K562 (cell line): ENCODE measurements at regions not wholly inside any gene's neighbourhood (a gene's known extent, or its start where the extent isn't known, plus 50 kb on each side); places are given as distances from the start of the nearest gene placed in this dataset.

Source experiments
- ATAC-seq: fragments of 200-7000 bp; cut with Tn5 transposase; 3 replicates; pipeline ENCODE4 v1.9.1; 2020; ENCODE audit warnings: moderate library complexity
- BruUV-seq: library from RNA; stranded (reverse); fragments of 400-500 nt; replicated peaks from 2 replicates; lab custom pipeline; 2021; lab: Mats Ljungman, UMichigan
- CTCF ChIA-PET: fragments of 300-600 bp; formaldehyde crosslinking; extraction: SDS; loops from one replicate; lab custom pipeline; 2021; ENCODE audit warnings: low intra/inter-chr PET ratio; lab: Yijun Ruan, JAX
- POLR2A ChIA-PET: fragments of 300-600, 350-650 bp; sonication (Branson Sonifier 250); formaldehyde crosslinking; extraction: SDS; loops from one replicate; lab custom pipeline; 2021; ENCODE audit warnings: antibody characterized with exemption, inconsistent platforms; lab: Yijun Ruan, JAX
- DNase-seq, 4 experiments: peaks; one replicate each; pipeline versions ENCODE4 v3.0.0 to v3.0.0-alpha.2; 2011 to 2018; ENCODE audit warnings: low spot score in 3 of 4, mixed read lengths in 3 of 4; ENCODE audit errors: extremely low read depth in 1 of 4
- FAIRE-seq: peaks from 2 replicates; lab custom pipeline; 2011; peaks lifted over from hg19 to GRCh38; lab: Jason Lieb, UNC
- H2AFZ ChIP-seq: 2 replicates; pipeline ENCODE4 v1.6.0; 2011; ENCODE audit warnings: low read depth, low read length, control low read depth, inconsistent platforms
- H3K27ac ChIP-seq: fragments of 200-600 bp; 3 replicates; pipeline ENCODE4 v1.8.0; 2011; ENCODE audit warnings: low read depth, mild to moderate bottlenecking, control low read depth, inconsistent platforms, low read length, moderate library complexity, mixed read lengths; ENCODE audit errors: extremely low read depth
- H3K27me3 ChIP-seq, 2 experiments: fragments of 300-600 bp in 1 of 2; 2 replicates in 1 of 2; 3 replicates in 1 of 2; pipeline versions ENCODE4 v1.6.0 to v1.8.0; 2011; ENCODE audit warnings: inconsistent platforms in 2 of 2, low read length in 2 of 2, mild to moderate bottlenecking in 1 of 2, mixed read lengths in 1 of 2, moderate library complexity in 1 of 2; ENCODE audit not compliant: control insufficient read depth in 2 of 2, insufficient read depth in 2 of 2
- H3K36me3 ChIP-seq: fragments of 300-600 bp; 3 replicates; pipeline ENCODE4 v1.8.0; 2011; ENCODE audit warnings: mild to moderate bottlenecking, low read length, inconsistent platforms; ENCODE audit not compliant: control insufficient read depth, insufficient read depth
- H3K4me1 ChIP-seq, 2 experiments: fragments of 200-600 bp in 1 of 2; replicated peaks in 1 of 2; 2 replicates in 1 of 2; 3 replicates in 1 of 2; pipeline versions ENCODE4 v1.5.1 to v1.8.0; 2011; ENCODE audit warnings: inconsistent platforms in 2 of 2, low read length in 2 of 2, mild to moderate bottlenecking in 1 of 2, mixed read lengths in 1 of 2, moderate library complexity in 1 of 2; ENCODE audit not compliant: control insufficient read depth in 2 of 2, insufficient read depth in 2 of 2
- H3K4me2 ChIP-seq: 2 replicates; pipeline ENCODE4 v1.6.1; 2011; ENCODE audit warnings: low read length, control low read depth, inconsistent platforms, mixed read lengths; ENCODE audit not compliant: insufficient read depth
- H3K4me3 ChIP-seq: fragments of 200-600 bp; sonication (generic), shearing (Covaris generic); 2 replicates; pipeline ENCODE4 v1.5.1; 2016; ENCODE audit warnings: control low read depth, inconsistent platforms
- H3K79me2 ChIP-seq: fragments of 200-600 bp; 3 replicates; pipeline ENCODE4 v1.8.0; 2011; ENCODE audit warnings: low read length, inconsistent platforms; ENCODE audit not compliant: control insufficient read depth, insufficient read depth
- H3K9ac ChIP-seq, 2 experiments: 2 replicates each; pipeline versions ENCODE4 v1.6.0 to v1.6.1; 2011; ENCODE audit warnings: low read depth in 2 of 2, low read length in 2 of 2, control low read depth in 1 of 2, inconsistent platforms in 1 of 2, mild to moderate bottlenecking in 1 of 2, mixed read lengths in 1 of 2; ENCODE audit not compliant: insufficient read depth in 1 of 2
- H3K9me1 ChIP-seq: one replicate; pipeline ENCODE4 v1.6.0; 2011; ENCODE audit warnings: inconsistent platforms, mild to moderate bottlenecking, low read length, moderate library complexity; ENCODE audit not compliant: control insufficient read depth, insufficient read depth
- H3K9me3 ChIP-seq: replicated peaks from 2 replicates; pipeline ENCODE4 v1.5.1; 2011; ENCODE audit warnings: low read depth, low read length, inconsistent platforms; ENCODE audit not compliant: control insufficient read depth, insufficient read depth
- H4K20me1 ChIP-seq: replicated peaks from 2 replicates; pipeline ENCODE4 v1.6.1; 2011; ENCODE audit warnings: low read length, inconsistent platforms, mixed read lengths; ENCODE audit not compliant: control insufficient read depth, insufficient read depth
- C11orf30 ChIP-seq: fragments of 450-650 bp; IDR thresholded peaks from 2 replicates; pipeline ENCODE4 v1.6.1; 2016; ENCODE audit warnings: low read depth, mild to moderate bottlenecking
- COPS2 ChIP-seq: fragments of 450-650 bp; conservative IDR thresholded peaks from 2 replicates; pipeline ENCODE4 v1.6.1; 2016; ENCODE audit warnings: mild to moderate bottlenecking, moderate library complexity
- HLTF ChIP-seq: fragments of 450-650 bp; IDR thresholded peaks from 2 replicates; pipeline ENCODE4 v1.6.1; 2016
- MCM2 ChIP-seq: fragments of 450-650 bp; IDR thresholded peaks from 2 replicates; pipeline ENCODE4 v1.6.1; 2017; ENCODE audit warnings: low read depth, mild to moderate bottlenecking
- MECOM ChIP-seq: fragments of 250-450 bp; sonication (Bioruptor Pico); IDR thresholded peaks from 2 replicates; pipeline ENCODE4 v1.8.0; 2022; ENCODE audit warnings: inconsistent platforms
- NFATC3 ChIP-seq: fragments of 450-650 bp; IDR thresholded peaks from 2 replicates; pipeline ENCODE4 v1.6.1; 2017; ENCODE audit warnings: mild to moderate bottlenecking
- PRMT5 ChIP-seq: sonication (generic); formaldehyde crosslinking; IDR thresholded peaks from 2 replicates; pipeline ENCODE4 v1.5.0; 2020; ENCODE audit warnings: missing genetic modification reagents
- TCF7 ChIP-seq: sonication (generic); IDR thresholded peaks from 2 replicates; pipeline ENCODE4 v1.6.1; 2016; ENCODE audit warnings: antibody characterized with exemption, borderline replicate concordance
- U2AF2 ChIP-seq: fragments of 200-400 bp; formaldehyde crosslinking; optimal IDR thresholded peaks from 2 replicates; pipeline ENCODE3; 2017; ENCODE audit warnings: low read depth, mild to moderate bottlenecking, low read length
- ZNF253 ChIP-seq: fragments of 250-450 bp; sonication (Bioruptor Pico); conservative IDR thresholded peaks from 2 replicates; pipeline ENCODE4 v1.6.1; 2021; ENCODE audit warnings: mild to moderate bottlenecking
- ZNF57 ChIP-seq: fragments of 450-650 bp; formaldehyde crosslinking; IDR thresholded peaks from 2 replicates; pipeline ENCODE4 v1.4.0; 2020; ENCODE audit warnings: mild to moderate bottlenecking, moderate library complexity
- WGBS: fragments of 100-300 bp; shearing (Covaris generic); methylation state at CpG from one replicate; pipeline ENCODE4 v1.1.6; 2016; ENCODE audit warnings: low coverage, mixed read lengths; ENCODE audit not compliant: insufficient coverage; ENCODE audit errors: missing lambda C conversion rate; 5-methylcytosine and 5-hydroxymethylcytosine counted together
- in situ Hi-C: fragments of 300-500 bp; cut with MboI; formaldehyde crosslinking; loops from 4 replicates; pipeline ENCODE4 v1.15.0; 2018; ENCODE audit warnings: inconsistent platforms, mixed read lengths
- intact Hi-C: fragments of 100-400 bp; cut with micrococcal nuclease; formaldehyde crosslinking; loops from 2 replicates; pipeline ENCODE4 v1.14.2; 2022
- TF ChIP-seq, protein P1 (sequence below): fragments of 250-450 bp; sonication (Bioruptor Pico); IDR thresholded peaks from 2 replicates; pipeline ENCODE4 v1.8.0; 2021; ENCODE audit warnings: moderate library complexity, mild to moderate bottlenecking, inconsistent platforms
- TF ChIP-seq, protein P2 (sequence below): sonication (generic); formaldehyde crosslinking; IDR thresholded peaks from 2 replicates; pipeline ENCODE4 v1.8.0; 2022; ENCODE audit warnings: missing genetic modification reagents, mild to moderate bottlenecking, borderline replicate concordance
- TF ChIP-seq, protein P3 (sequence below): fragments of 250-450 bp; sonication (Bioruptor Pico); IDR thresholded peaks from 2 replicates; pipeline ENCODE4 v1.6.1; 2021; ENCODE audit warnings: mild to moderate bottlenecking

DNA sequence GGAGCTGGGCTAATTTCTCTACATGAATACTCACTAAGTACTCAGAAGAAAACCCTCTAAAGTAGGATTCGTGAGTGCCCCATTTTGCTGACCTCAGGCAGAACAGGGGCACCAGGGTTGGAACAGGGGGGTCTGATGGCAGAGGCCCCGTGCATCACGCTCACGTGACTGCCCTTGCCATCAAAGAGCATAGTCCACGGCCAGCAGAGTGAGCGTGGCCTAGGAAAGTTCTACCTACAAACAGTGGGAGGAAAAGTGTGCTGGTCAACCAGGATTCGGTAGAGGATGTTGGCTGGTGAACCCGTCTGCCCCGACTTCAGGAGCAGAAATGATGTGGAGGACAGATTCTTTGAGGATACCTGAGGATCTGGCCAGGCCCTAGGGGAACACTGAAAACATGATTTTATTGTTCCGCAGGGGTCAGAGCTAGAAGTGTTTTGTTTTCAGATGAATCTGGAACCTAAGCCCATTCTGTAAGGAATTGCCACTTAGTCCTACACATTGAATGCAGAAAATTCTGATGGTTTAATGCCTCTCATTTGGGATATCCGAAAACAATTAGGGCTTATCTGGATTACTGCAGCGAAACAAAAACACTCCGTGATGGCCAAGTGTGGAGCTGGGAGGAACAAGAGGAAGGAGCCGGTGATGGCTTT, 138.8 kb upstream of the SHH start:
- Histone ChIP-seq H2AFZ (no peak overlapping the region), H4K20me1 (peaks cover 6% of the 10 kb centered on the region; the same call in 1 of the 2 replicates), H3K4me3 (no peak overlapping the region), H3K9ac (no peak overlapping the region)
- DNase-seq: no peak
- in situ Hi-C loops: no loop called here
- no peak for TF ChIP-seq PRMT5 (CRISPR knock-in tag)
- no peak for TF ChIP-seq TCF7
- TF ChIP-seq COPS2: no peak
- TF ChIP-seq MCM2: no peak
- TF ChIP-seq MECOM (CRISPR knock-in tag): no peak
- TF ChIP-seq ZNF57: no peak
- TF ChIP-seq, all 486 proteins: peak for 0
- H3K27ac ChIP-seq: no peak overlapping the region
- intact Hi-C loops: no loop called here
- no peaks in the 10 kb centered on the region for H3K36me3 ChIP-seq
- H3K4me2 ChIP-seq: no peak overlapping the region
- no peak for ATAC-seq
- ChIA-PET CTCF (no interaction called here), POLR2A (interaction anchor here (0.7 to 1.7 kb wide), 2 partner anchors 10 to 113 kb away, joined by 3 to 7 read pairs; no protein-coding TSS in a partner anchor)
- H3K27me3 ChIP-seq: peaks cover 36 to 70% of the 10 kb centered on the region in 2 experiments
- H3K4me1 ChIP-seq: no peaks in the 10 kb centered on the region; a peak in 1 of 5 replicates
- no peak for FAIRE-seq
- no peaks in the 10 kb centered on the region for H3K9me3 ChIP-seq
- BruUV-seq: no TSS peak
- under 1% methylated on average over 14 of the region's 14 CpGs for WGBS
- H3K79me2 ChIP-seq: no peaks in the 10 kb centered on the region
- H3K9me1 ChIP-seq: no peaks in the 10 kb centered on the region

DNA sequence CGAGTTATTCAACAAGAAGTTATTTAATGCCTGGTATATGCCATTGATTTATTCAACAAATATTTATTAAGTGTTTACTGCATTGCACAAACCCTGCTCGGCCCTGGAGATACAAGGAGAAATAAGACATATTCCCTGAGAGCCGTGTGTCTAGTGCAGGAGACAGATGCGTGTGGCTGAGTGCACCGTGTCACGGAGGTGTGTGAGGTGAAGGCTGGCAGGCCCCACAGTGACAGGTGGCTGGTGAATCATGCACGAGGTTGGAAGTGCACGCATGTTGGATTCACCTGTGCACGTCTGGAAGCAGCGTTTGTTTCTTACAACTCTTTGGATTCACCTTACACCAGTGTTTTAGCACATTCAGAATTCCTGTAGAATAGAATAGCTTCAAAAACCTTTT, 136.6 kb upstream of the SHH start:
- Histone ChIP-seq H3K4me3 (no peak overlapping the region), H4K20me1 (no peaks in the 10 kb centered on the region), H3K4me2 (no peak overlapping the region), H3K9me1 (no peaks in the 10 kb centered on the region), H3K27me3 (peaks cover 40 to 65% of the 10 kb centered on the region in 2 experiments), H3K79me2 (no peaks in the 10 kb centered on the region), H2AFZ (no peak overlapping the region), H3K27ac (no peak overlapping the region), H3K4me1 (no peaks in the 10 kb centered on the region; a peak in 1 of 5 replicates), H3K9me3 (no peaks in the 10 kb centered on the region), H3K36me3 (no peaks in the 10 kb centered on the region), H3K9ac (no peak overlapping the region)
- ChIA-PET CTCF (no interaction called here), POLR2A (no interaction called here)
- in situ Hi-C loops (no loop called here), intact Hi-C loops (no loop called here)
- FAIRE-seq (no peak), DNase-seq (no peak), ATAC-seq (no peak)
- WGBS: 0% methylated on average over 10 of the region's 10 CpGs
- BruUV-seq: no TSS peak
- no peak for TF ChIP-seq HLTF
- TF ChIP-seq, protein P1, sequence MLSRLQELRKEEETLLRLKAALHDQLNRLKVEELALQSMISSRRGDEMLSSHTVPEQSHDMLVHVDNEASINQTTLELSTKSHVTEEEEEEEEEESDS (CRISPR knock-in tag): no peak
- TF ChIP-seq U2AF2: no peak
- TF ChIP-seq, protein P2, sequence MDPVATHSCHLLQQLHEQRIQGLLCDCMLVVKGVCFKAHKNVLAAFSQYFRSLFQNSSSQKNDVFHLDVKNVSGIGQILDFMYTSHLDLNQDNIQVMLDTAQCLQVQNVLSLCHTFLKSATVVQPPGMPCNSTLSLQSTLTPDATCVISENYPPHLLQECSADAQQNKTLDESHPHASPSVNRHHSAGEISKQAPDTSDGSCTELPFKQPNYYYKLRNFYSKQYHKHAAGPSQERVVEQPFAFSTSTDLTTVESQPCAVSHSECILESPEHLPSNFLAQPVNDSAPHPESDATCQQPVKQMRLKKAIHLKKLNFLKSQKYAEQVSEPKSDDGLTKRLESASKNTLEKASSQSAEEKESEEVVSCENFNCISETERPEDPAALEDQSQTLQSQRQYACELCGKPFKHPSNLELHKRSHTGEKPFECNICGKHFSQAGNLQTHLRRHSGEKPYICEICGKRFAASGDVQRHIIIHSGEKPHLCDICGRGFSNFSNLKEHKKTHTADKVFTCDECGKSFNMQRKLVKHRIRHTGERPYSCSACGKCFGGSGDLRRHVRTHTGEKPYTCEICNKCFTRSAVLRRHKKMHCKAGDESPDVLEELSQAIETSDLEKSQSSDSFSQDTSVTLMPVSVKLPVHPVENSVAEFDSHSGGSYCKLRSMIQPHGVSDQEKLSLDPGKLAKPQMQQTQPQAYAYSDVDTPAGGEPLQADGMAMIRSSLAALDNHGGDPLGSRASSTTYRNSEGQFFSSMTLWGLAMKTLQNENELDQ (CRISPR knock-in tag): no peak
- TF ChIP-seq NFATC3: no peak
- no peak for TF ChIP-seq C11orf30
- TF ChIP-seq, protein P3, sequence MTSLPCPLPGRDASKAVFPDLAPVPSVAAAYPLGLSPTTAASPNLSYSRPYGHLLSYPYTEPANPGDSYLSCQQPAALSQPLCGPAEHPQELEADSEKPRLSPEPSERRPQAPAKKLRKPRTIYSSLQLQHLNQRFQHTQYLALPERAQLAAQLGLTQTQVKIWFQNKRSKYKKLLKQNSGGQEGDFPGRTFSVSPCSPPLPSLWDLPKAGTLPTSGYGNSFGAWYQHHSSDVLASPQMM: no peak
- no peak for TF ChIP-seq ZNF253 (CRISPR knock-in tag)
